HL-60 (cell line): ENCODE measurements at regions not wholly inside any gene's neighbourhood (a gene's known extent, or its start where the extent isn't known, plus 50 kb on each side); places are given as distances from the start of the nearest gene placed in this dataset.
A peak's percentile ranks its signal among the peaks of the same experiment; 100 is the strongest.

Source experiments
- DNase-seq, 2 experiments: peaks; one replicate each; pipeline ENCODE4 v3.0.0-alpha.2; 2010 to 2020; ENCODE audit warnings: low read depth in 1 of 2, low spot score in 1 of 2
- H3K27ac ChIP-seq: fragments of 250-450 bp; sonication (Bioruptor Pico); replicated peaks from 2 replicates; pipeline ENCODE4 v1.5.1; 2020; ENCODE audit warnings: mild to moderate bottlenecking, moderate library complexity
- H3K27me3 ChIP-seq: fragments of 250-450 bp; sonication (Bioruptor Pico); 2 replicates; pipeline ENCODE4 v1.5.1; 2021; ENCODE audit warnings: mild to moderate bottlenecking, moderate library complexity; ENCODE audit not compliant: insufficient read depth, poor library complexity, severe bottlenecking
- H3K4me3 ChIP-seq: replicated peaks from 2 replicates; pipeline ENCODE4 v1.5.1; 2011; ENCODE audit warnings: mild to moderate bottlenecking, control low read depth, low read length; ENCODE audit not compliant: insufficient read depth
- CTCF ChIP-seq: IDR thresholded peaks from one replicate; pipeline ENCODE4 v1.5.1; 2011; ENCODE audit warnings: low read length, control low read depth, inconsistent platforms; ENCODE audit not compliant: insufficient read depth
- GABPA ChIP-seq: IDR thresholded peaks from 2 replicates; pipeline ENCODE4 v1.6.1; 2012; ENCODE audit warnings: low read depth
- POLR2AphosphoS5 ChIP-seq: IDR thresholded peaks from 2 replicates; pipeline ENCODE4 v1.6.1; 2012; ENCODE audit warnings: low read depth
- REST ChIP-seq: IDR thresholded peaks from 2 replicates; pipeline ENCODE4 v1.6.1; 2012; ENCODE audit warnings: low read depth; ENCODE audit not compliant: insufficient replicate concordance
- SPI1 ChIP-seq: IDR thresholded peaks from 2 replicates; pipeline ENCODE4 v1.6.1; 2012; ENCODE audit warnings: low read depth, mild to moderate bottlenecking, borderline replicate concordance

- TF ChIP-seq SPI1 (no peak), REST (no peak), GABPA (no peak), CTCF (no peak), POLR2AphosphoS5 (no peak)
- no peak for DNase-seq
- no peak overlapping the region for H3K4me3 ChIP-seq
- no peak overlapping the region for H3K27ac ChIP-seq
- no peaks in the 10 kb centered on the region for H3K27me3 ChIP-seq
These were observed 142.5 kb downstream of the IL20RB start for GRCh38 chr3:137100326-137100725.

- no peak overlapping the region for H3K27ac ChIP-seq
- H3K27me3 ChIP-seq = no peaks in the 10 kb centered on the region
- H3K4me3 ChIP-seq = no peak overlapping the region
- TF ChIP-seq POLR2AphosphoS5 (no peak), SPI1 (no peak), GABPA (no peak), REST (no peak), CTCF (no peak)
- no peak for DNase-seq
These were observed 146.0 kb downstream of the IL20RB start for GRCh38 chr3:137103739-137104138.

- peak in 1 of 2 experiments; percentile 42 for DNase-seq
- TF ChIP-seq SPI1 (no peak), CTCF (peak; percentile 21), POLR2AphosphoS5 (no peak)
- no peak overlapping the region for H3K27ac ChIP-seq
- H3K4me3 ChIP-seq = no peak overlapping the region
- H3K27me3 ChIP-seq = no peaks in the 10 kb centered on the region
These were observed 147.6 kb downstream of the IL20RB start for GRCh38 chr3:137105277-137105977.

- TF ChIP-seq GABPA = no peak
- TF ChIP-seq POLR2AphosphoS5 = no peak
- no peak for TF ChIP-seq CTCF
- no peak for TF ChIP-seq SPI1
- no peak for TF ChIP-seq REST
- no peak overlapping the region for H3K27ac ChIP-seq
These were observed 148.9 kb downstream of the IL20RB start for GRCh38 chr3:137106612-137107240.

More at GRCh38 chr3:137106612-137107240, 148.9 kb downstream of the IL20RB start:
- Histone ChIP-seq H3K27me3 (no peaks in the 10 kb centered on the region), H3K4me3 (no peak overlapping the region)
- no peak for DNase-seq
